Liver (tissue), 3 donors: ENCODE measurements at regions not wholly inside any gene's neighbourhood (a gene's known extent, or its start where the extent isn't known, plus 50 kb on each side); places are given as distances from the start of the nearest gene placed in this dataset.

Experiments used
- CTCF ChIP-seq: fragments of 150-350 bp; IDR thresholded peaks from 2 replicates; pipeline ENCODE4 v1.5.1; 2017; ENCODE audit warnings: improper control_type of control experiment, low read depth, low read length; ENCODE audit not compliant: missing input control
- JUND ChIP-seq, 2 donors: IDR thresholded peaks; 2 replicates each; pipeline ENCODE4 v1.6.1; 2016; ENCODE audit warnings: antibody characterized with exemption in 2 of 2
- REST ChIP-seq: IDR thresholded peaks from 2 replicates; pipeline ENCODE4 v1.6.1; 2016; ENCODE audit warnings: antibody characterized with exemption, mild to moderate bottlenecking
- SP1 ChIP-seq: IDR thresholded peaks from 2 replicates; pipeline ENCODE4 v1.6.1; 2018; ENCODE audit warnings: antibody characterized with exemption, mild to moderate bottlenecking
- ZBTB33 ChIP-seq: IDR thresholded peaks from 2 replicates; pipeline ENCODE4 v1.6.1; 2016; ENCODE audit warnings: antibody characterized with exemption
- donor health status: healthy.
- donor health status: healthy.

- TF ChIP-seq REST (no peak), JUND (IDR thresholded peaks at IDR 0.05) (no peak), CTCF (no peak), SP1 (no peak), ZBTB33 (no peak)
These were observed 126.5 kb upstream of the ZNF438 start for GRCh38 chr10:31158011-31158658.
